Endothelial cell of umbilical vein (primary cell): ENCODE measurements at regions not wholly inside any gene's neighbourhood (a gene's known extent, or its start where the extent isn't known, plus 50 kb on each side); places are given as distances from the start of the nearest gene placed in this dataset.

Source experiments
- BruUV-seq: library from RNA; stranded (reverse); fragments of 400-500 nt; replicated peaks from 2 replicates; lab custom pipeline; 2021; lab: Mats Ljungman, UMichigan
- CTCF ChIA-PET: fragments of 300-600, 350-600 bp; sonication (Branson Sonifier 250); formaldehyde crosslinking; loops from one replicate; lab custom pipeline; 2021; ENCODE audit warnings: antibody characterized with exemption, inconsistent platforms; lab: Charles Lee
- POLR2A ChIA-PET: fragments of 300-600, 350-600 bp; sonication (Branson Sonifier 250); formaldehyde crosslinking; loops from one replicate; lab custom pipeline; 2021; ENCODE audit warnings: antibody characterized with exemption, inconsistent platforms; lab: Charles Lee
- DNase-seq: peaks from one replicate; pipeline ENCODE4 v3.0.0-alpha.2; 2011; ENCODE audit warnings: low read depth, low spot score
- FAIRE-seq: peaks from 2 replicates; lab custom pipeline; 2011; peaks lifted over from hg19 to GRCh38; lab: Jason Lieb, UNC
- H2AFZ ChIP-seq: 2 replicates; pipeline ENCODE4 v1.6.0; 2012; ENCODE audit warnings: low read depth, low read length, control low read depth, inconsistent platforms
- H3K27ac ChIP-seq: 2 replicates; pipeline ENCODE4 v1.5.1; 2011; ENCODE audit warnings: low read depth, mild to moderate bottlenecking, control low read depth, low read length, moderate library complexity; ENCODE audit not compliant: insufficient read depth
- H3K27me3 ChIP-seq, 2 experiments: 2 replicates each; pipeline versions ENCODE4 v1.6.0 to v1.6.1; 2011; ENCODE audit warnings: low read length in 2 of 2, mixed read lengths in 1 of 2; ENCODE audit not compliant: control insufficient read depth in 2 of 2, insufficient read depth in 2 of 2
- H3K36me3 ChIP-seq, 2 experiments: 2 replicates in 1 of 2; 3 replicates in 1 of 2; pipeline ENCODE4 v1.5.1; 2011; ENCODE audit warnings: low read length in 2 of 2, mild to moderate bottlenecking in 1 of 2, moderate library complexity in 1 of 2; ENCODE audit not compliant: control insufficient read depth in 2 of 2, insufficient read depth in 2 of 2; ENCODE audit errors: extremely low read depth in 1 of 2
- H3K4me1 ChIP-seq: 3 replicates; pipeline ENCODE4 v1.5.1; 2011; ENCODE audit warnings: mild to moderate bottlenecking, low read length; ENCODE audit not compliant: control insufficient read depth, insufficient read depth; ENCODE audit errors: extremely low read depth
- H3K4me2 ChIP-seq: 2 replicates; pipeline ENCODE4 v1.6.1; 2011; ENCODE audit warnings: low read length, control low read depth, mixed read lengths; ENCODE audit not compliant: insufficient read depth
- H3K4me3 ChIP-seq, 3 experiments: fragments of 200-600 bp in 1 of 3; sonication (generic), shearing (Covaris generic) in 1 of 3; replicated peaks in 1 of 3; 2 replicates each; pipeline ENCODE4 v1.5.1; 2011 to 2016; ENCODE audit warnings: control low read depth in 3 of 3, low read length in 3 of 3, mild to moderate bottlenecking in 2 of 3, inconsistent platforms in 1 of 3, low read depth in 1 of 3, moderate library complexity in 1 of 3; ENCODE audit not compliant: insufficient read depth in 1 of 3
- H3K79me2 ChIP-seq: 2 replicates; pipeline ENCODE4 v1.6.0; 2012; ENCODE audit warnings: low read length, inconsistent platforms; ENCODE audit not compliant: control insufficient read depth, insufficient read depth
- H3K9ac ChIP-seq: replicated peaks from 2 replicates; pipeline ENCODE3; 2011; ENCODE audit warnings: low read length, control low read depth; ENCODE audit not compliant: insufficient read depth; ENCODE audit errors: extremely low read depth
- H3K9me1 ChIP-seq: replicated peaks from 3 replicates; pipeline ENCODE4 v1.6.0; 2011; ENCODE audit warnings: mild to moderate bottlenecking, low read length; ENCODE audit not compliant: control insufficient read depth, insufficient read depth; ENCODE audit errors: extremely low read depth
- H3K9me3 ChIP-seq: replicated peaks from 2 replicates; pipeline ENCODE4 v1.5.1; 2012; ENCODE audit warnings: low read length, inconsistent platforms; ENCODE audit not compliant: control insufficient read depth, insufficient read depth
- H4K20me1 ChIP-seq: replicated peaks from 2 replicates; pipeline ENCODE3; 2011; ENCODE audit warnings: mild to moderate bottlenecking, low read length; ENCODE audit not compliant: control insufficient read depth, insufficient read depth; ENCODE audit errors: extremely low read depth
- EZH2 ChIP-seq: IDR thresholded peaks from 2 replicates; pipeline ENCODE4 v1.6.1; 2012; ENCODE audit warnings: borderline replicate concordance, low read depth, mild to moderate bottlenecking, moderate library complexity, low read length, inconsistent platforms; ENCODE audit not compliant: severe bottlenecking
- FOS ChIP-seq: IDR thresholded peaks from 2 replicates; pipeline ENCODE4 v1.6.1; 2011; ENCODE audit warnings: mild to moderate bottlenecking, low read length, moderate library complexity, borderline replicate concordance; ENCODE audit not compliant: insufficient read depth
- GATA2 ChIP-seq: IDR thresholded peaks from 2 replicates; pipeline ENCODE4 v1.7.0; 2011; ENCODE audit warnings: low read depth, mild to moderate bottlenecking, moderate library complexity, mixed read lengths, low read length; ENCODE audit not compliant: insufficient read length, insufficient read depth
- JUN ChIP-seq: IDR thresholded peaks from 2 replicates; pipeline ENCODE4 v1.6.1; 2011; ENCODE audit warnings: borderline replicate concordance, low read depth; ENCODE audit not compliant: insufficient read length, insufficient read depth
- MYC ChIP-seq: IDR thresholded peaks from one replicate; pipeline ENCODE4 v1.6.1; 2011; ENCODE audit warnings: mild to moderate bottlenecking, low read depth, low read length
- POLR2A ChIP-seq: IDR thresholded peaks from 2 replicates; pipeline ENCODE4 v1.6.1; 2012; ENCODE audit warnings: low read depth, mild to moderate bottlenecking, control low read depth, low read length
- POLR2AphosphoS5 ChIP-seq: IDR thresholded peaks from 2 replicates; pipeline ENCODE4 v1.6.1; 2012; ENCODE audit warnings: low read depth, mild to moderate bottlenecking, control low read depth, low read length, moderate library complexity; ENCODE audit not compliant: insufficient read depth
- dilution Hi-C: fragments of 300-500 bp; cut with MboI; formaldehyde crosslinking; loops from one replicate; pipeline ENCODE4 v1.15.0; 2019; ENCODE audit warnings: low sequenced_read_pairs; ENCODE audit not compliant: extremely low pct_ligation_motif_present
- intact Hi-C: fragments of 100-400 bp; cut with micrococcal nuclease; formaldehyde crosslinking; loops from one replicate; pipeline ENCODE4 v1.10.0; 2022
- TF ChIP-seq, protein P1 (sequence below): IDR thresholded peaks from 2 replicates; pipeline ENCODE4 v1.6.1; 2011; ENCODE audit not compliant: insufficient read depth, insufficient read length
- TF ChIP-seq, protein P2 (sequence below), 2 donors: IDR thresholded peaks; 1 replicate in 1 of 2; 2 replicates in 1 of 2; pipeline ENCODE4 v1.5.1; 2011; ENCODE audit warnings: low read length in 2 of 2, mild to moderate bottlenecking in 2 of 2, moderate library complexity in 2 of 2, control low read depth in 1 of 2, inconsistent platforms in 1 of 2, low read depth in 1 of 2; ENCODE audit not compliant: insufficient read depth in 1 of 2; ENCODE audit errors: extremely low read depth in 1 of 2

DNA sequence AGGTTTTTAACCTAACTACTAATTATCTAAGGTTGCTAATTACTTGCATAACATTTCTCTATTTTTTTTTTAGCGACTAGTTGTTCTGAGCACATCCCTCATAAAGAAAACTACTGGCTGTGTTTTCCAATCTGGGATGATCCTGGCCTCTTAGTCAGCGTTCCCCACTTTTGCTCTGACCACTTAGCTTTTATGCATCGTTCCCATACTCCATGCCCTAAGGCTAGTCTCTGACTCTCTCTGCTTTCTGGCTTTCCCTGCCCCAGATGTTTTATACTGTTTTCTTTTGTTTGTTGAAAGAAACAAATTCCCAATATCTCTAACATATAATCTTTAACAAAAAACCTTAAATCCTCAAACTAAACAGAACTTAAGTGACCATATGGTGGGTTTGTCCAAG is 217.9 kb downstream of the SPATA31D1 start:
- H3K9ac ChIP-seq = no peak overlapping the region
- intact Hi-C loops = no loop called here
- FAIRE-seq (no peak), DNase-seq (no peak)
- no peaks in the 10 kb centered on the region for H3K4me1 ChIP-seq
- H3K36me3 ChIP-seq = no peaks in the 10 kb centered on the region
- H3K9me1 ChIP-seq = no peaks in the 10 kb centered on the region
- H3K9me3 ChIP-seq = no peaks in the 10 kb centered on the region
- TF ChIP-seq, protein P1, sequence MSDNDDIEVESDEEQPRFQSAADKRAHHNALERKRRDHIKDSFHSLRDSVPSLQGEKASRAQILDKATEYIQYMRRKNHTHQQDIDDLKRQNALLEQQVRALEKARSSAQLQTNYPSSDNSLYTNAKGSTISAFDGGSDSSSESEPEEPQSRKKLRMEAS = no peak
- TF ChIP-seq, protein P2, sequence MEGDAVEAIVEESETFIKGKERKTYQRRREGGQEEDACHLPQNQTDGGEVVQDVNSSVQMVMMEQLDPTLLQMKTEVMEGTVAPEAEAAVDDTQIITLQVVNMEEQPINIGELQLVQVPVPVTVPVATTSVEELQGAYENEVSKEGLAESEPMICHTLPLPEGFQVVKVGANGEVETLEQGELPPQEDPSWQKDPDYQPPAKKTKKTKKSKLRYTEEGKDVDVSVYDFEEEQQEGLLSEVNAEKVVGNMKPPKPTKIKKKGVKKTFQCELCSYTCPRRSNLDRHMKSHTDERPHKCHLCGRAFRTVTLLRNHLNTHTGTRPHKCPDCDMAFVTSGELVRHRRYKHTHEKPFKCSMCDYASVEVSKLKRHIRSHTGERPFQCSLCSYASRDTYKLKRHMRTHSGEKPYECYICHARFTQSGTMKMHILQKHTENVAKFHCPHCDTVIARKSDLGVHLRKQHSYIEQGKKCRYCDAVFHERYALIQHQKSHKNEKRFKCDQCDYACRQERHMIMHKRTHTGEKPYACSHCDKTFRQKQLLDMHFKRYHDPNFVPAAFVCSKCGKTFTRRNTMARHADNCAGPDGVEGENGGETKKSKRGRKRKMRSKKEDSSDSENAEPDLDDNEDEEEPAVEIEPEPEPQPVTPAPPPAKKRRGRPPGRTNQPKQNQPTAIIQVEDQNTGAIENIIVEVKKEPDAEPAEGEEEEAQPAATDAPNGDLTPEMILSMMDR (IDR thresholded peaks at IDR 0.05; ENCODE audit: extremely low read depth in 1 of 2, insufficient read depth in 1 of 2, low read depth in 1 of 2, low read length in 2 of 2) = no peak
- no peak for TF ChIP-seq JUN
- TF ChIP-seq MYC = no peak
- no peak for TF ChIP-seq POLR2AphosphoS5
- TF ChIP-seq FOS = no peak
- TF ChIP-seq EZH2 = no peak
- TF ChIP-seq POLR2A = no peak
- no peak for TF ChIP-seq GATA2
- CTCF ChIA-PET = no interaction called here
- H3K27me3 ChIP-seq = no peaks in the 10 kb centered on the region
- no peak overlapping the region for H3K27ac ChIP-seq
- H3K4me2 ChIP-seq = no peak overlapping the region
- H3K79me2 ChIP-seq = no peaks in the 10 kb centered on the region
- H2AFZ ChIP-seq = no peak overlapping the region
- H4K20me1 ChIP-seq = no peaks in the 10 kb centered on the region
- H3K4me3 ChIP-seq = no peak overlapping the region
- BruUV-seq = no TSS peak
- dilution Hi-C loops = no loop called here
- POLR2A ChIA-PET = no interaction called here
